Common myeloid progenitor, CD34-positive (primary cell): ENCODE measurements at regions not wholly inside any gene's neighbourhood (a gene's known extent, or its start where the extent isn't known, plus 50 kb on each side); places are given as distances from the start of the nearest gene placed in this dataset.

Experiments
- CTCF ChIA-PET: fragments of 350-600 bp; sonication (Branson Sonifier 250); formaldehyde crosslinking; loops from one replicate; lab custom pipeline; 2021; ENCODE audit warnings: antibody characterized with exemption; lab: Charles Lee
- POLR2A ChIA-PET: fragments of 350-600 bp; sonication (Branson Sonifier 250); formaldehyde crosslinking; loops from one replicate; lab custom pipeline; 2021; ENCODE audit warnings: antibody characterized with exemption; lab: Charles Lee
- DNase-seq, 3 donors: peaks; one replicate each; pipeline versions ENCODE4 v3.0.0 to v3.0.0-alpha.2; 2013
- H3K27ac ChIP-seq, 2 experiments: 1 replicate in 1 of 2; 2 replicates in 1 of 2; pipeline ENCODE4 v1.7.0; 2013; ENCODE audit warnings: inconsistent platforms in 2 of 2, low read length in 2 of 2, mild to moderate bottlenecking in 2 of 2, low read depth in 1 of 2, moderate library complexity in 1 of 2; ENCODE audit not compliant: severe bottlenecking in 2 of 2, insufficient read depth in 1 of 2, poor library complexity in 1 of 2
- H3K27me3 ChIP-seq, 5 experiments: replicated peaks in 2 of 5; 1 replicate in 3 of 5; 2 replicates in 2 of 5; pipeline versions ENCODE4 v1.6.1 to v1.7.0; 2013; ENCODE audit warnings: low read length in 4 of 5, mild to moderate bottlenecking in 2 of 5, moderate library complexity in 2 of 5, inconsistent platforms in 1 of 5; ENCODE audit not compliant: insufficient read depth in 5 of 5, control insufficient read depth in 4 of 5
- H3K36me3 ChIP-seq, 4 experiments: 1 replicate in 2 of 4; 2 replicates in 2 of 4; pipeline versions ENCODE4 v1.6.1 to v1.7.0; 2013; ENCODE audit warnings: low read length in 3 of 4, control low read depth in 1 of 4, mild to moderate bottlenecking in 1 of 4; ENCODE audit not compliant: control insufficient read depth in 4 of 4, insufficient read depth in 4 of 4
- H3K4me1 ChIP-seq, 4 experiments: 1 replicate in 3 of 4; 2 replicates in 1 of 4; pipeline versions ENCODE4 v1.6.1 to v1.7.1; 2013; ENCODE audit warnings: low read length in 3 of 4, mild to moderate bottlenecking in 3 of 4, control low read depth in 1 of 4, inconsistent platforms in 1 of 4, moderate library complexity in 1 of 4; ENCODE audit not compliant: control insufficient read depth in 4 of 4, insufficient read depth in 4 of 4; ENCODE audit errors: control extremely low read depth in 1 of 4
- H3K4me3 ChIP-seq, 7 experiments: 1 replicate in 4 of 7; 2 replicates in 3 of 7; pipeline versions ENCODE4 v1.5.1 to v1.7.0; 2013; ENCODE audit warnings: mild to moderate bottlenecking in 7 of 7, low read length in 6 of 7, moderate library complexity in 6 of 7, inconsistent platforms in 2 of 7, low read depth in 2 of 7, control low read depth in 1 of 7; ENCODE audit not compliant: insufficient read depth in 4 of 7, control insufficient read depth in 1 of 7; ENCODE audit errors: extremely low read depth in 1 of 7
- H3K9me3 ChIP-seq, 5 experiments: 1 replicate in 4 of 5; 2 replicates in 1 of 5; pipeline versions ENCODE4 v1.6.1 to v1.7.1; 2013; ENCODE audit warnings: low read length in 4 of 5, mild to moderate bottlenecking in 2 of 5, inconsistent platforms in 1 of 5, low read depth in 1 of 5, moderate library complexity in 1 of 5; ENCODE audit not compliant: control insufficient read depth in 4 of 5, insufficient read depth in 2 of 5; ENCODE audit errors: control extremely low read depth in 1 of 5
- WGBS: methylation state at CpG from one replicate; pipeline ENCODE4 v1.1.5; 2013; ENCODE audit not compliant: insufficient coverage; 5-methylcytosine and 5-hydroxymethylcytosine counted together

DNA sequence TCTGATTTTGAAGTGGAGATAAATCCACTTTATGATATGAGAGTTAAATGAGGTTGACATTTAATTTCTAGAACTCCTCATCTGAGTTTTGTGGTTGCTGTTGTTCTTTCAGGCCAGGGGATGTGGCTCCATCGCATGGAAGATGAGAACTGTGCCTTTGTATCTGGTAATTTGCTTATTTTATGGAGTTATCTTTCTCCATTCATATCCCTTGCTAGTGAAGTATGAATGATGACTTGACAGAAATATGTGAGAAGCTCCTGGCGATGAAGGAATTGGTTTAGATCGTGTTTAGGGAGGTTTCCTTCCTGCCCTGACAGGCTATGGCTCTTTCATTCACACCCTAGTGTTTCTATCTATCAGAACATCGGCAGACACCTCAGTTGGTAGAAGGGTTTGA is 393.7 kb downstream of the ETS1 start:
- Histone ChIP-seq H3K4me1 (peaks cover 28 to 54% (median 37%) of the 10 kb centered on the region in 4 experiments), H3K36me3 (no peaks in the 10 kb centered on the region), H3K27me3 (no peaks in the 10 kb centered on the region), H3K27ac (peak overlapping the region in 1 of 2 experiments; percentile 6), H3K4me3 (no peak overlapping the region), H3K9me3 (no peaks in the 10 kb centered on the region)
- WGBS: no CpG with 5 or more reads among the region's 4 CpGs
- peak; percentile 17 to 54 (median 33) for DNase-seq
- CTCF ChIA-PET: interaction anchor here (0.9 to 3.5 kb wide), 5 partner anchors 40 to 525 kb away, joined by 3 to 25 read pairs (median 3); no protein-coding TSS in a partner anchor
- POLR2A ChIA-PET: interaction anchor here (1.6 kb wide), 1 partner anchor 11 kb away, joined by 3 read pairs; no protein-coding TSS in a partner anchor

DNA sequence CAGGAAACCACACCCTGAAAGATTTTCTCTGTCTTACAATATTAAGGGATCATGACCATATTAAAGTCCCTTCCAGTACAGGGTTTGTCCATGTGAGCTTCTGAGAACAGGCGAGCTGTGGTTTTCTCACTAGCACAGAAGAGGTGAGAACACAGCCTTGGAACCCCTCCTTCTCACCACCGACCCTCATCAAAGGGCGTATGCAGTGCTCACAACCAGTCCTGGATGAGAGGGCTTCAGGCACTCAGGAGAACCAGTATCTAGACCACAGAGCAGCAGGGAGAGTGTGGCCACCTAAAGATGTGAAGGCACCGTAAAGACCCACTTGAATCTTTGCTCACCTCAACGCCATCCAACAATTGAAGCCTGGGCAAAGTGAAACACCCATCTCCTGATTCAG is 397.0 kb downstream of the ETS1 start:
- CTCF ChIA-PET: interaction anchor here (1.0 to 3.3 kb wide), 4 partner anchors 18 to 456 kb away, joined by 3 to 16 read pairs (median 8); no protein-coding TSS in a partner anchor

DNA sequence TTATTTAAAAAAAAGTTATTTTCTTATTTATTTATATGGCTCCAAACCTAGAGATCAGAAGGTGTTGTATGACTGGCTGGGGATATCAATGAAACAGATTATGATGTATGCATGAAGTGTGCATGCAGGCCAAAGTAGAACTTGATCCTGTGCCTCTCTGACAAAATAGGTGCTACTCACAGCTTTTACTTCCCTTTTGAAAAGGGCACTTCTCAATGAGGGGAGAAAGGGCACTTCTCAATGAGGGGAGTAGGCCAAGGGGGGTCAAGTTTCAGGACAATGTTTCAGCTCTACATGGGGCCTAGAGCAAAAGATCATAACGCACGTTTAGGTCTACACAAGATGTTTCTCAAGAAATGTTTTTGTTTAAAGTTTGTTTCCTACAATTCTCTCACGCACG is 397.5 kb downstream of the ETS1 start:
- Histone ChIP-seq H3K9me3 (peaks cover 2 to 7% (median 4%) of the 10 kb centered on the region in 5 experiments), H3K4me3 (no peak overlapping the region), H3K36me3 (no peaks in the 10 kb centered on the region), H3K27me3 (no peaks in the 10 kb centered on the region), H3K4me1 (peaks cover 13 to 23% (median 22%) of the 10 kb centered on the region in 4 experiments), H3K27ac (no peak overlapping the region)
- WGBS: 100% methylated on average over 2 of the region's 4 CpGs
- DNase-seq: no peak
- ChIA-PET POLR2A (interaction anchor here (0.6 to 0.7 kb wide), 2 partner anchors 244 to 282 kb away, joined by 3 to 5 read pairs; no protein-coding TSS in a partner anchor), CTCF (interaction anchor here (1.1 to 3.3 kb wide), 3 partner anchors 18 to 442 kb away, joined by 7 to 16 read pairs (median 8); no protein-coding TSS in a partner anchor)

More for the DNA sequence above, 397.0 kb downstream of the ETS1 start:
- Histone ChIP-seq H3K4me3 (no peak overlapping the region), H3K36me3 (no peaks in the 10 kb centered on the region), H3K9me3 (peaks cover 0 to 3% (median under 1%) of the 10 kb centered on the region in 5 experiments), H3K27me3 (no peaks in the 10 kb centered on the region), H3K4me1 (peaks cover 16 to 26% (median 23%) of the 10 kb centered on the region in 4 experiments), H3K27ac (no peak overlapping the region)
- WGBS: 96% methylated on average over 5 of the region's 5 CpGs
- no peak for DNase-seq
- POLR2A ChIA-PET: interaction anchor here (0.6 kb wide), 1 partner anchor 281 kb away, joined by 3 read pairs; no protein-coding TSS in a partner anchor

DNA sequence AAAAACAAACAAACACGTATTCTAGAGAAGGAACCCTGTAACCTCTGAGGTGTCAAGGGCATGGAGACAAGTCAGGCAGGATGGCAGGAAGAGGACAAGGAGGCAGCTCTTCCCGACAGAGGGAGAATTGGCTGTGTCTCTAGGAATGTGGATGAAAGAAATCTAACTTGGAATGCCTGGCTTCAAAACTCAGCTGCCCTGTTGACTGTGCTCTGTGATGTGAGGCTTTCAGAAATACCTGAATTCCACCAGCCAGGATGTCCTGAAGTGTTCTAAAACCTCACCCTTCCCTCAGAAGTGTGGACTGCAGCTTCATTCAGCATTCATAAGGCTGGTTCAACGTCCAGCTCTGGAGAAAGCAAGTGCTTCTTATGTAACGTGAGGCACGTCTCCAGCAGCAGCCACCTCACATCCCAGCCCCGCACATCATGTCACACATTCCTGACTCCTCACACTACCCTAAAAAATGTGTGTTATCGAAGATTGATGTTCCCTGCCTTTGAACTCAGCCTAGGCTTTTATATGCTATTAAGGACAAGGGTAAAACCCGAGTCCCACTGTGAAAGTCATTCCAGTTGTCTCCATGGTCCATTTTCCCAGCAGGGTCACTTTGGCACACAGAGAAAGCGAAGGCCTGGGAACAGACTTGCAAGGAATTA is 398.9 kb downstream of the ETS1 start:
- H3K27ac ChIP-seq: no peak overlapping the region
- 98% methylated on average over 8 of the region's 9 CpGs for WGBS
- ChIA-PET POLR2A (no interaction called here), CTCF (interaction anchor here (1.2 kb wide), 1 partner anchor 569 kb away, joined by 3 read pairs; no protein-coding TSS in a partner anchor)
- DNase-seq: no peak
- H3K36me3 ChIP-seq: no peaks in the 10 kb centered on the region
- H3K9me3 ChIP-seq: peaks cover 3 to 9% (median 6%) of the 10 kb centered on the region in 5 experiments
- H3K4me3 ChIP-seq: no peak overlapping the region
- no peaks in the 10 kb centered on the region for H3K27me3 ChIP-seq
- H3K4me1 ChIP-seq: peaks cover 3 to 10% (median 8%) of the 10 kb centered on the region in 4 experiments

DNA sequence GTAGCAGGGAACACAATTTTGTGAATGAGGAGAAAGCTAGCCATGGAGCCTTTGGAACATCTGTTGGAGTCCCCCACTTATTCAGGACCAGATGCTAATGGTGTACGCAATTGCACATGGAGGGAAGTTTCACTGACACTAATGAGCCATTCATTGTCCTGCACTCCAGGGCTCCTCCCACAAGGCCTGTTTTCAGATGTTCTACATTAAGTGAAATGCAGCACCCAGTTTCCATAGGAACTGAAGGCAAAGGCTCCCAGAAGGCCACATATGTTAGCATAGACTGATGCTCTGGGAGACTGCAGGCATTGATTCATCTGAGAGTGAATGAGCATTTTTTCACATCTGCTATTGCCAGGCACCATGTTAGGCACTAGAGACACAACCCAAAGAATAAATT is 399.5 kb downstream of the ETS1 start:
- Histone ChIP-seq H3K4me1 (peaks cover 0 to 4% (median 3%) of the 10 kb centered on the region in 4 experiments), H3K9me3 (peaks cover 3 to 9% (median 6%) of the 10 kb centered on the region in 5 experiments), H3K36me3 (no peaks in the 10 kb centered on the region), H3K4me3 (no peak overlapping the region), H3K27me3 (no peaks in the 10 kb centered on the region), H3K27ac (no peak overlapping the region)
- 100% methylated on average over 1 of the region's 1 CpG for WGBS
- no peak for DNase-seq
- POLR2A ChIA-PET: no interaction called here
- CTCF ChIA-PET: interaction anchor here (0.9 to 1.2 kb wide), 3 partner anchors 443 to 585 kb away, joined by 3 read pairs; no protein-coding TSS in a partner anchor

DNA sequence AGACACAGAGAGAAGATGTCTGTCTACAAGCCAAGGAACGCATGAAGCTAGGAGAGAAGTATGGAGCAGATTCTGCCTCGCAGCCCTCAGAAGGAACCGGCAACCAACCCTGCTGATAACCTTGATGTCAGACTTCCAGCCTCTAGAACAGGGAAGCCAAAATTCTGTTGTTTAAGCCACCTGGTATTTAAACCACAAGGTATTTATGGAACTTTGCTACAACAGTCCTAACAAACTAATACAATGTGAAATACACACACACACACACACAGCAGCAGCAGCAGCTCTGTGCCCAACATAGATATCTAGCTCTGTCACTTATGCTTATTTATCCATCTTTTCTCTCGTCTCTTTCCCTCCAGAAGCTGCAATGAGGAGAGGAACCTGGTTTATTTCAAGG is 400.0 kb downstream of the ETS1 start:
- ChIA-PET POLR2A (no interaction called here), CTCF (interaction anchor here (0.9 to 1.2 kb wide), 3 partner anchors 443 to 585 kb away, joined by 3 read pairs; no protein-coding TSS in a partner anchor)
- WGBS: 100% methylated on average over 4 of the region's 4 CpGs
- no peaks in the 10 kb centered on the region for H3K27me3 ChIP-seq
- H3K36me3 ChIP-seq: no peaks in the 10 kb centered on the region
- DNase-seq: no peak
- peaks cover 3 to 9% (median 6%) of the 10 kb centered on the region in 5 experiments for H3K9me3 ChIP-seq
- no peaks in the 10 kb centered on the region for H3K4me1 ChIP-seq
- no peak overlapping the region for H3K27ac ChIP-seq
- H3K4me3 ChIP-seq: no peak overlapping the region

DNA sequence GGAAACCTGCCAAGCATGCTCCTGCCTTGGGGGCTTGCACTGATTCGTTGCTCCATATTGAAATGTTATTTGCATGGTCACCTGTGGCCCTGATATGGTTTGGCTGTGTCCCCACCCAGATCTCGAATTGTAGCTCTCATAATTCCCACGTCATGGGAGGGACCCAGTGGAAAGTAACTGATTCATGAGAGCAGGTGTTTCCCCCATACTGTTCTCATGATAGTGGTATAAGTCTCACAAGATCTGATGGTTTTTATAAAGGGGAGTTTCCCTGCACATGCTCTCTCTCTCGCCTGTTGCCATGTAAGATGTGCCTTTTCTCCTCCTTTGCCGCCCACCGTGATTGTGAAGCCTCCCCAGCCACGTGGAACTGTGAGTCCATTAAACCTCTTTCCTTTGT is 402.4 kb downstream of the ETS1 start:
- ChIA-PET CTCF (no interaction called here), POLR2A (no interaction called here)
- WGBS: 98% methylated on average over 6 of the region's 7 CpGs
- Histone ChIP-seq H3K9me3 (peaks cover 3 to 9% (median 6%) of the 10 kb centered on the region in 5 experiments), H3K4me3 (no peak overlapping the region), H3K36me3 (no peaks in the 10 kb centered on the region), H3K4me1 (no peaks in the 10 kb centered on the region), H3K27me3 (no peaks in the 10 kb centered on the region), H3K27ac (no peak overlapping the region)
- no peak for DNase-seq
